ENCODE measurements at regions not wholly inside any gene's neighbourhood (a gene's known extent, or its start where the extent isn't known, plus 50 kb on each side); places are given as distances from the start of the nearest gene placed in this dataset.

DNA sequence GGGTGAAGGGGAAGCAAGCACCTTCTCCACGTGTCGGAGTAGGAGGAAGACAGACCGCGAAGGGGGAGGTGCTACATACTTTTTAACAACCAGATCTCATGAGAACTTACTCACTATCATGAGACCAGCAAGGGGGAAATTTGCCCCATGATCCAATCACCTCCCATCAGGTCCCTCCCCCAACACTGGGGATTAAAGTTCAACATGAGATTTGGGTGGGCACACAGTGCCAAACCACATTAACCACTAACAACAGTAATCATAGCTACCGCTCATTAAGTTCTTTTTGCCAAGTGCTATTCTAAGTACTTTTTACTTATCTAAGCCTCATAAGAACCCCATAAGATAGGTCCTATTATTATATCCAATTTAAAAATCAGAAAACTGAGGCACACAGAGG is 450.5 kb upstream of the DDI1 start:
- TF ChIP-seq, protein P1, sequence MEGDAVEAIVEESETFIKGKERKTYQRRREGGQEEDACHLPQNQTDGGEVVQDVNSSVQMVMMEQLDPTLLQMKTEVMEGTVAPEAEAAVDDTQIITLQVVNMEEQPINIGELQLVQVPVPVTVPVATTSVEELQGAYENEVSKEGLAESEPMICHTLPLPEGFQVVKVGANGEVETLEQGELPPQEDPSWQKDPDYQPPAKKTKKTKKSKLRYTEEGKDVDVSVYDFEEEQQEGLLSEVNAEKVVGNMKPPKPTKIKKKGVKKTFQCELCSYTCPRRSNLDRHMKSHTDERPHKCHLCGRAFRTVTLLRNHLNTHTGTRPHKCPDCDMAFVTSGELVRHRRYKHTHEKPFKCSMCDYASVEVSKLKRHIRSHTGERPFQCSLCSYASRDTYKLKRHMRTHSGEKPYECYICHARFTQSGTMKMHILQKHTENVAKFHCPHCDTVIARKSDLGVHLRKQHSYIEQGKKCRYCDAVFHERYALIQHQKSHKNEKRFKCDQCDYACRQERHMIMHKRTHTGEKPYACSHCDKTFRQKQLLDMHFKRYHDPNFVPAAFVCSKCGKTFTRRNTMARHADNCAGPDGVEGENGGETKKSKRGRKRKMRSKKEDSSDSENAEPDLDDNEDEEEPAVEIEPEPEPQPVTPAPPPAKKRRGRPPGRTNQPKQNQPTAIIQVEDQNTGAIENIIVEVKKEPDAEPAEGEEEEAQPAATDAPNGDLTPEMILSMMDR (IDR thresholded peaks at IDR 0.05; ENCODE audit: insufficient read depth, low read depth, low read length), result no peak
- TF ChIP-seq EZH2 (IDR thresholded peaks at IDR 0.05; ENCODE audit: insufficient read depth, low read length), result no peak
